ENCODE measurements at regions not wholly inside any gene's neighbourhood (a gene's known extent, or its start where the extent isn't known, plus 50 kb on each side); places are given as distances from the start of the nearest gene placed in this dataset.
"Not testable (repeated sequence)": the region's sequence is repeated elsewhere in the genome, so short reads cannot be mapped to it uniquely, and the experiment has no call there.

GRCh38 chr16:88275336-88276122 is 107.2 kb upstream of the ZNF469 start:
- TF ChIP-seq POLR2A (IDR thresholded peaks at IDR 0.05; ENCODE audit: low read depth, low read length); POLR2AphosphoS5 (IDR thresholded peaks at IDR 0.05; ENCODE audit: insufficient read depth, low read depth, low read length); EZH2 (IDR thresholded peaks at IDR 0.05; ENCODE audit: borderline replicate concordance, low read depth, low read length, severe bottlenecking): not testable (repeated sequence)
- TF ChIP-seq, protein P1, sequence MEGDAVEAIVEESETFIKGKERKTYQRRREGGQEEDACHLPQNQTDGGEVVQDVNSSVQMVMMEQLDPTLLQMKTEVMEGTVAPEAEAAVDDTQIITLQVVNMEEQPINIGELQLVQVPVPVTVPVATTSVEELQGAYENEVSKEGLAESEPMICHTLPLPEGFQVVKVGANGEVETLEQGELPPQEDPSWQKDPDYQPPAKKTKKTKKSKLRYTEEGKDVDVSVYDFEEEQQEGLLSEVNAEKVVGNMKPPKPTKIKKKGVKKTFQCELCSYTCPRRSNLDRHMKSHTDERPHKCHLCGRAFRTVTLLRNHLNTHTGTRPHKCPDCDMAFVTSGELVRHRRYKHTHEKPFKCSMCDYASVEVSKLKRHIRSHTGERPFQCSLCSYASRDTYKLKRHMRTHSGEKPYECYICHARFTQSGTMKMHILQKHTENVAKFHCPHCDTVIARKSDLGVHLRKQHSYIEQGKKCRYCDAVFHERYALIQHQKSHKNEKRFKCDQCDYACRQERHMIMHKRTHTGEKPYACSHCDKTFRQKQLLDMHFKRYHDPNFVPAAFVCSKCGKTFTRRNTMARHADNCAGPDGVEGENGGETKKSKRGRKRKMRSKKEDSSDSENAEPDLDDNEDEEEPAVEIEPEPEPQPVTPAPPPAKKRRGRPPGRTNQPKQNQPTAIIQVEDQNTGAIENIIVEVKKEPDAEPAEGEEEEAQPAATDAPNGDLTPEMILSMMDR (IDR thresholded peaks at IDR 0.05; ENCODE audit: extremely low read depth in 1 of 2, insufficient read depth in 1 of 2, low read depth in 1 of 2, low read length in 2 of 2) = not testable (repeated sequence)
